ENCODE measurements at regions not wholly inside any gene's neighbourhood (a gene's known extent, or its start where the extent isn't known, plus 50 kb on each side); places are given as distances from the start of the nearest gene placed in this dataset.
"Not testable (repeated sequence)": the region's sequence is repeated elsewhere in the genome, so short reads cannot be mapped to it uniquely, and the experiment has no call there.

GRCh38 chr20:60097285-60097684 is 139.1 kb downstream of the CDH26 start:
- DNase-seq (ENCODE audit: low read depth), result no peak

DNA sequence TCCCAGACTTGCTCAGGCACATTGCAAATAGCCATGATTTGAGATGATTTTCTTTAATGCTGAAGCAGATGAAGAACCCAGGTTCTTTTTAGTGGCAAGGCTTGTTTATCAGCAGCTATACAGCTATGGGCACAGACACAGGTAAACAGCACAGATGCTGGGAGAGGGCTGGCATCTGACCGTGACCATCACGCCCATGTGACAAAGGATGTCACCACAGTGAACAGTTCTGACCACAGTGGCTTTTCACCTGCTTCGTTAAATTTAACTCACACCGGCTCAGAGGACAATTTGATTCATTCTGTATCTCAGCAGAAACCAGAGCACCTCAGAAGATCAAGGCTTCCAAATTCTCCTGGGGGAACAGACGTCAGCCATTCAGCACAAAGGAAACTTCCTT is 142.6 kb downstream of the CDH26 start:
- no peak for DNase-seq (ENCODE audit: low read depth)

DNA sequence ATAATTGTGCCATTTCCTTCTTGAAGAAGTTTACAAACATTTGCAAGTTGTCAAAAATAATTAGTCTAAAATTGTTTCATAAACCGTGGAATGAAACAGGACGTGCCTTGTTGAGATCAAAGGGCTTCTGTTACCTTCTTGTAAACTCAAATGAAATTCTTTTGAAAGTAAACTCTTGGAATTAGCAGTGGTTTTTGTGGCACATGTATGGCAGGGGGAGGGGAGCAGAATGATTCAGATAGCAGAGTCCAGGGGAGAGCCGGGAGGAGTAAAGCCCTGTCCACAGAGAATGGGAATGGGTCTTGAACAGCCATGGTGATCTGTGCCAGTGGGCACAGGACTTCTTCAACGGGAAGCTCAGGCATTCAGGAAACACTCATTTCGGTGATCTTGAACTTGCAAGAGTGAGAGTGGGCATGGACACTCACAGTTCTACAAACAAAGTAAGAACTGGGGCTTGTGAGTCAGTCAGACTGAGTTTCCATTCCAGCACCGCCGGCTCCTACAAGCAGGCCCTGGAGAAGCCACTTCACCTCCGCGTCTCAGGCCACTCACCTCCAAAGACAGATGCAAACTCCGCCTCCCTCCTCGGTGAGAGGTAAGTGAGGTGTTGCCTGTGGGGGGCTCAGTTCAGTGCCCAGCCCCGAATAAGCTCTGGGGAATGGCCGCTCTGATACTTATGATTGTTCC is 143.1 kb downstream of the CDH26 start:
- DNase-seq (ENCODE audit: low read depth), result no peak

DNA sequence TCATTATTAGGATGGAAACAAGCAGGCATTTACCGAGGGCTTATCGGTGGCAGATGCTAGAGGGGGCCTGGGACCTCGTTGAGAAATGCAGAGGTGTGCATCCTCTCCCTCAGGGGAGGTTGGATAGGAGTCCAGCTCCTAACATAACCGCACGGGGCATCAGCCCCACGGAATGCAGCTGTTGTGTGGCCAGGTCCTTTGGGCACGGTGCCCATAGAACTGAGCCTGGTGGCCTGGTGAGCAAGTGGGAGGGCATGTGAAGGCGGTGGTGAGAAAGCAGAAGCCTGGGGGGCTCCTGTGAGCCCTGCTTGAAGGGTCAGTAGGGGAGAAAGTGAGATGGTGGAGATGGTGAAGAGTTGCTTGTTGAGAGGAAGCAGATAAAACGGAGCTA is 143.7 kb downstream of the CDH26 start:
- DNase-seq (ENCODE audit: low read depth), result no peak

GRCh38 chr20:60102665-60103210 is 144.5 kb downstream of the CDH26 start:
- no peak for DNase-seq (ENCODE audit: low read depth)

DNA sequence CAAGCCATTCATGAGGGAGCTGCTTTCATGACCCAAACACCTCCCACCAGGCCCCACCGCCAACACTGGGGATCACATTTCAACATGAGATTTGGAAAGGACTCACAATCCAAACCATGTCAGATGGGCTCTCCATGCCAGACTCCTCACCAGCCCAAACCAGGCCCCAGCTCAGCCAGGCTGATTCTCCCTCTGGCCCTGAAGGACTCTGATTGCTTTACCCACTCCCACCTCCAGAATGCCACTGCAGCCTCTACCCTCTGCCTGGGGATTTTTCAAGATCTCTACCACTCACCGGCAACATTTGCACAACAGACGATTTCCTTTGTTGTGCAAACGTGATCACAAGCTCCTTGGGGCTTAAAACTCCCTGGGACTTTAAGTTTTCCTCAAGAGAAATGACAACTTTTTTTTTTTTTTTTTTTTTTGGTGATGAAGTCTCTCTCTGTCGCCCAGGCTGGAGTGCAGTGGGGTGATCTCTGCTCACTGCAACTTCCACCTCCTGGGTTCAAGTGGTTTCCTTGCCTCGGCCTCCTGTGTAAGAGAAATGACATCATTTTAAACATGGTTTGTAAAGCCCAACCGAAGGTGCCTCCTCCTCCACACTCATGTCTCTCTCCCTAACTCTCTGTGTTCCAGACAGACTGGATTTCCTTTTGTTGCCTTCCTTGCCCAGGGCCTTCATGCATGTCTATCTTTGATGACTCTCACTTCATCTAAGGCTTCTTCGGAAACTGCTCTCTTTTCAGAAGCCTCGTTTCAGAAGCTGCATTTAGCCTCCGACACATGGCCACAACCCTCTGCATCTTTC is 147.0 kb downstream of the CDH26 start:
- DNase-seq (ENCODE audit: low read depth), result no peak

GRCh38 chr20:60106186-60106585 is 148.0 kb downstream of the CDH26 start:
- DNase-seq (ENCODE audit: low read depth), result not testable (repeated sequence)

GRCh38 chr20:60107621-60108390 is 149.6 kb downstream of the CDH26 start:
- DNase-seq (ENCODE audit: low read depth), result no peak

- no peak for DNase-seq (ENCODE audit: low read depth)
Measured at GRCh38 chr20:60108397-60108796, 150.2 kb downstream of the CDH26 start.

- no peak for DNase-seq (ENCODE audit: low read depth)
Measured at GRCh38 chr20:60113024-60113724, 155.0 kb downstream of the CDH26 start.

DNA sequence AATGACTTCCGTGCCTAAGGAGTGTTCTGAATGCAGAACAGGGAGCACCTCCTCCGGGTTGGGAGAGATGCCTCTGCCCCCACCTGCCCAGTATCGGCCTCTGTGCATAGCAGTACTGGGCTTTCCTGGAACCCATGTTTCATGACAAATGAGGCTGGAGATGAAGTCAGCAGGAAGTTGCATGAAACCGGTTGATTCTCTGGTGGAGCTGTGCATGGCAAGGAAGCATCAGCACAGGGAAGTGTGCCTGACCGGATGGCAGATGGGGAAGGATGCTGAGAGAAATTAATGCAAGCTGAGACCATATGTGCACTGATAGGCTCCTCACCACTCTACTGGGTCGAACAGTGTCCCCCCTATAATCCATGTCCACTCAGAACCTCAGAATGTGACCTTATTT is 155.5 kb downstream of the CDH26 start:
- DNase-seq (ENCODE audit: low read depth), result no peak

GRCh38 chr20:60115451-60115850 is 157.2 kb downstream of the CDH26 start:
- DNase-seq (ENCODE audit: low read depth), result no peak

DNA sequence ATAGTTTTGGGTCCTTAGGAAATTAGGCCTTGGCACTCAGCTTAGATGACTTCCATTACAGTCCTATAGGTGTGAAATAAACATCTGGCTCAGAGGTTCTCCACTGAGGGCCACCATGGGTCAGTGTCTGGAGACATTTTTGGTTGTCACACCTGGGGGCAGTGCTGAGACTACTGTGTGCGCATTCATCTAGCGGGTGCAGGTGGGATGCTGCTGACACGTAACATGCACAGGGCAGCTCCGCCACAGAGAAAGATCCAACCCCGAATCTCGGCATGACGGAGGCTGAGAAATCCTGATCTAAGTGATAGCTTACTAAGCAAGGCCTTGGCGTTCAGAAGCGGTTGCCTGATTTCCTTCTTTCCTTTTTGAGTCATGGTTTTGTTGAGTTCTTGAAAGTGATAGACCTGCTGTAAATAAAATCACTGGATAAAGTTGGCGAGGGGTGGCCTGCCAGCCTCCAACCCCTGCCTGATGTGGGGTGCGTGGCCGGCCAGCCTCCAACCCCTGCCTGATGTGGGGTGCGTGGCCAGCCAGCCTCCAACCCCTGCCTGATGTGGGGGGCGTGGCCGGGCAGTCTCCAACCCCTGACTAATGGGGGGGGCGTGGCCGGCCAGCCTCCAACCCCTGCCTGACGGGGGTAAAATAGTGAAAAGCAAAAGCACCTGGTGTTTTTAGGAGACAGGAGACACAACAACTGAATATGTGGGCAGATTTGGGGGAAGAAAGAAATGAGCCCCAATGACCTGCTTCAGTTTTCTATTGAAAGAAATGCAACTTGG is 158.1 kb downstream of the CDH26 start:
- DNase-seq (ENCODE audit: low read depth), result no peak

- no peak for DNase-seq (ENCODE audit: low read depth)
Measured at GRCh38 chr20:60117065-60117464, 158.8 kb downstream of the CDH26 start.

GRCh38 chr20:60121903-60122302 is 163.7 kb downstream of the CDH26 start:
- no peak for DNase-seq (ENCODE audit: low read depth)

- DNase-seq (ENCODE audit: low read depth), result no peak
Measured at GRCh38 chr20:60122671-60123070, 164.4 kb downstream of the CDH26 start.

DNA sequence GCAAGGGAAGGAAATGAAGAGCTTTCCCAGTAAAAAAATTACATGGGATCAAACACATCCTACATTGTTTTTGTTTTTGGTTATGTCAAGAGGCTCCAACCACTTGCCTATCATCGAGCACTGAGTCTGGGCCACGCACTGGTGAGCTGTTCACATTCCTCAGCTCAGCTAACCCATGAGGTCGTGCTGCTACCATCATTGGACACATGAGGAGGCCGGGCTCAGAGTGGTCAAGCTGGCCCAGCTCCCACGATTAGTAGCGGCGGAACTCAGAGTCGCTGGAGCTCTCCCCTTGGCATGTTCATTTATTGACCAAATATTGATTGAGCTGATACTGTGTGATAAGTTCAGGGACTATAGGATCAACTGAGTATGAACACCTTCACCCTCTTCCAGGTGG is 164.9 kb downstream of the CDH26 start:
- DNase-seq (ENCODE audit: low read depth), result no peak

DNA sequence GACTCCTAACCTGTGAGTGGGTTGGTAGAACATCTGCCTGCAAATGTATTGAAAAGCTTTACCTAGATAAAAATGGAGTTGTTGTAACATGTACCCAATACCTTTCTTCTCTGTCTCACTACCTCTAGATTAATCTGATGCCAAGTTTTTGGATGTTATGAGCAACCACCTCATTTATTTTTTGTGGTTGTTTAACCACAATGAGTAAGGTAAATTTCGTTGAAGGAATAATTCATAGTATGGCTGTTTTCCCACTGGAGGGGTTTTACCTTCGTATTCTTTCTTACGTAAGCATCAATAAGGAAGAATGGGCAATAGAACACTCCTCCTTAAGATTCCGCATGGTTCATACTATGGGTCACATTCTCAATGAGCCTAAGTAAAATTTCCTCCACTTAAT is 165.4 kb downstream of the CDH26 start:
- DNase-seq (ENCODE audit: low read depth), result no peak

- no peak for DNase-seq (ENCODE audit: low read depth)
Measured at GRCh38 chr20:60124776-60125381, 166.7 kb downstream of the CDH26 start.

DNA sequence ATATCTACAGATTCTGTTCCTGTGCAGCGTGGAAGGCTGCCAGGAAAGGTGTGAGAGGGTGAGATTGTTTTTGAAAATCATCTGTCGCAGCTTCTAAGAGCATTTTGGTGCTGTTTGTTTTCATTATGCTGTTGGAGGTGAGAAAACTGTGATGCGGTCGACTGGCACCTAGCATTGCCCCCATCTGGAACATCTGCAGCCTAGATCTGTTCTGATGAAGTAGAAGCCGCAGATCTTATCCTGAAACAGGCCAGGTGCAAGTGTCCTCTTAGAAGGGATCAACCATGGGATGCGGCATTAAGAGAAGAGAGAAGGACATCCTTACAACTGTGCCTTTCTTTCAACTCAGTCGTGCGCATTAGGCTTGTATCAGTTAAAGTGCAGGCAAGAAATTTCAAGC is 167.3 kb downstream of the CDH26 start:
- DNase-seq (ENCODE audit: low read depth), result no peak

GRCh38 chr20:60126975-60127374 is 168.8 kb downstream of the CDH26 start:
- no peak for DNase-seq (ENCODE audit: low read depth)

Data from T follicular helper cell (primary cell).